GM21529 (cell line): ENCODE measurements at regions not wholly inside any gene's neighbourhood (a gene's known extent, or its start where the extent isn't known, plus 50 kb on each side); places are given as distances from the start of the nearest gene placed in this dataset.
"Not testable (repeated sequence)": the region's sequence is repeated elsewhere in the genome, so short reads cannot be mapped to it uniquely, and the experiment has no call there.

Experiments
- ATAC-seq: cut with Tn5 transposase; IDR thresholded peaks from one replicate; pipeline ENCODE4 v1.9.1; 2021; ENCODE audit not compliant: unreplicated experiment

DNA sequence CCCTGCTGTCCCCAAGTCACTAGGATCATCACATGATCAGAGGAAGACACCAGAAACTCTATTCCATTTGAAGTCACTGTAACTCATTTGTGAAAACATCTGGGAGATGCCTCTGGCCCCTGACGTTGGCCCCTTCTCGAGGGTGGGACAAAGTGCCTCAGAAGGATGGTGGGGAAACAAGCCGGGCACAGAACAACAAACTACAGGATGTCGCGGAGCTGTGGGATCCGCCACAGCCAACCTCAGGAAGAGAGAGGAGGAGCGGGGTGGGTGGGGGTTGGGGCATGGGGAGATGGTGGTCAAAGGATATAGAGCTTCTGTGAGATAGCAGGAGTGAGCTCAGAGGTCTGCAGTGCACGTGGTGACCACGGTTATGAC is 265.6 kb upstream of the TCERG1L start:
- ATAC-seq, result no peak

DNA sequence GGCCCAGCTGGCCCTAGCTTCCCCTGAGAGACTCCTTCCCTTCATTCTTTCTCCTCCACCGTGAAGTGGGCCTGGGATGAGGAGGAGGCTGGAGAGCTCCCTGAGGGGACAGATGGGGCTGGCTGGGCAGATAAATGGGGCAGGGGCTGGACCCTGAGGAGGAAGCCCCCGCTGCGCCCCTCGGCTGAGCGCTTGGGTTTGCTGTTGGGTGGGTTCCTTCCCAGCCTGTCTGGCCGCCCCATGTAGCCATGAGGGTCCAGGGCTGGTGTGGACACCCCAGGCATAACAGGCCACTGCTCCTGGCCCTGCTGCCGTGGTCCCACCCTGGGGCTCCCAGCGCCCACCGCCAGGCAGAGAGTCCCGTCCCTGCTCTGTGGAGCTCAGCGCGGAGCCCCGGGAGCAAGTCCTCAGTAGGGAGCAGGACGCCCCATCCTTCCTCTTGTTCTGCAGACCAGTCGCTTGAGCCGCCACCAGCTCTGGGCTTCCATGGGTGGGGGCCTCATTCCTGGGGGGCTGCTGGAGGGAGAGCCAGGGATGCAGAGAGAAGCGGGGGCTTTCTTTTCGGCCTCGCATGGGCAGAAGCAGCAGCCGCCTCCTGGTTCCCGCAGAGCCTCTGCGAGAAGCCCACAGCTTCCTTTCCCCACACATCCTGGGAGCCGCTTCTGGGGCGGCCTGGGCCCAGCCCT is 266.4 kb upstream of the TCERG1L start:
- no peak for ATAC-seq

DNA sequence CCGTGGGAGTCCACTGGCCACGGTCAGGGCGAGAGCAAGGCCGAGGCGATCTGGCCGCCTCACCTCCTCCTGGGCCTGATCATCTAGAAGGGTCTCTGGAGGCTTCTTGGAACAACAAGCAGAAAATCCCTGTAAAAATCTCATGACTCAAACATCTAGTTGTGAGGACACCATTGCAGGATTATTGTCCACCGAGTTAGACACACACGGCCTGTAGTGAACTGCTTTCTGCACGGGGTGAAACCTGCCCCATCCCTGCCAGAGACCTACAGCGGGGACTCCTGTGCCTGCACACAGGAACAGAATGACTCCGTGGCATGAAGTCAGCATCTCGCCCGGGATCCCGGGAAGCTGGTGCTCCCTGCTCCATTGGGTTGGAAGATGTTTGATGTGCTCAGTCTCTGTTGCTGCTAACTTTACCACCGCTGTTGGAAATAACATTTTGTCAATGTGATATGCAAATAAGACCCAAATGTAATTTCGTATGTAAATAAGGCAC is 267.0 kb upstream of the TCERG1L start:
- no peak for ATAC-seq

DNA sequence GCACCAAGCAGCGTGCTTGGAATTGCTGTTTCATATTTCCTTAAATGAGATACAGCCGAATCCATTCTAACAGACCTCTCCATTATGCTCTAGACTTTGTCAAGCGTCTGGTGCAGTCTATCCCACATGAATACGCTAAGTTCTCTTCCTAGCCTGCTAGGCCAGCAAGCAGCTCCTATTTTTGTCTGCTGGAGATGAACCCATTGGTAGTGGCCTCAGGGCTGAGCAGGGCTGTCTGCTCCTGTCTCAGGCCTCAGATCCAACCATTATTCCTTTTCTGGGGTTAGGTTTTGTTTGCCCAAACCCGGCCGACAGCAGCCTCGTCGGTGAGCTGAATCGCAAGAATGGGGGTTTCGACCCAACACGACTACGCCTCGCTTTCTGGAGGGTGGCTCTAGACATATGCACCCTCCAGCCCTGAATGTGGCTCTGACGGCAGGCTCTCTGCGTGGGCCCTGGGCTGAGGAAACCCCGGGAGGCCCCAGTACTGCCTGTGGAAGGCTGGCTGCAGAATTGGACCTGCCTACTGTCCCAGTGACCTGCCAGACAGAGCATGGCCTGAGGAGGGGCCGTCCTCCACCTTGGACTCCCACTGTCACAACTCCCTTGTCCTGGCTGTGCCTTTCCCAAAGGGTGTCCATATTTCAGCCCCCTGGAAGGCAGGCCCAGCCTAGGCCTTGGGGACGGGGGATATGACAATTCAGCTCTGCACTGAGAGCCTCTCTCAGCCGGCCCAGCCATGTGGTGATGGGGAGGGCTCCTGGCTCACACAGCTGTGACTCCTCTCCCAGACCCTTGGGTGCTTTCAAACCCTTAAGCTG is 267.9 kb upstream of the TCERG1L start:
- ATAC-seq, result no peak

- no peak for ATAC-seq
Measured at GRCh38 chr10:131580076-131580652, 268.6 kb upstream of the TCERG1L start.

DNA sequence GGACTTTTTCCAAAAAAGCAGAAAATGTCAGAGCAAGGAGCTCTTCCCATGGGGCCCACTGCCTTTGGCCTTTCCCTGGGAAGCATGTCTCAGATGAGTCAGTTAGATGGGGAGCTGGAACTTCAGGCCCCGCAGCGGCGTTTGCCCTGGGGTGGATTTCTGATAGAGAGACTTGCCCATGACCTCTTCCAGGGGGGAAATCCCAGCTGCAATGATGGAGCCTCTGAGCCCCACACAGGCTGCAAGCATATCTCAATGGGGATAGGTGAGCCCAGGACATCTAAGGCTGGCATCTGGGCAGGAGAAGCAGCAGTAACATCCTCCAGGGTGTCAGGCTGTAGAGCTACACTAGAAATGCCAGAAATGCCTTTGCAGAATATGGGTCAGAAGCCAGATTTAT is 269.2 kb upstream of the TCERG1L start:
- ATAC-seq, result no peak

GRCh38 chr10:131581547-131581946 is 270.0 kb upstream of the TCERG1L start:
- not testable (repeated sequence) for ATAC-seq

- no peak for ATAC-seq
Measured at GRCh38 chr10:131584287-131584686, 272.8 kb upstream of the TCERG1L start.

DNA sequence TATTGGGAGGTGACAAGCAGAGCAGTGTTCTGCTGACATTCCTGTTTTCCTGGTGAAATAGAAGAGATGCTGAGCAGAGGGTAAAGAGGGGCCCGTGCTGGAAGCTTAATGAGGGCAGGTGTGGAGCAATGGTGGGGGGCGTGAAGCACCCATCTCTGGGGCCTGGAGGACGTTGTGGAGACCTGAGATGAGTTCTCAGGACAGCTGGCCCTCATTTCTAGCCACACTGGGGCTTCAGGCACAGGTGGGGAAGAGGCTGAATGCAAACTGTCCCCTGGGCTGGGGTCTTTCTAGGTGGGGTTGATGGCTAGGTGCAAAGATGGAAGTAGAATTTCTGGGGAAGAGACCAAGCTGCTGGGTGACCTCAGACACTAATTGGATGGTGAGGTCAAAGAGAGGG is 274.2 kb upstream of the TCERG1L start:
- ATAC-seq, result no peak

DNA sequence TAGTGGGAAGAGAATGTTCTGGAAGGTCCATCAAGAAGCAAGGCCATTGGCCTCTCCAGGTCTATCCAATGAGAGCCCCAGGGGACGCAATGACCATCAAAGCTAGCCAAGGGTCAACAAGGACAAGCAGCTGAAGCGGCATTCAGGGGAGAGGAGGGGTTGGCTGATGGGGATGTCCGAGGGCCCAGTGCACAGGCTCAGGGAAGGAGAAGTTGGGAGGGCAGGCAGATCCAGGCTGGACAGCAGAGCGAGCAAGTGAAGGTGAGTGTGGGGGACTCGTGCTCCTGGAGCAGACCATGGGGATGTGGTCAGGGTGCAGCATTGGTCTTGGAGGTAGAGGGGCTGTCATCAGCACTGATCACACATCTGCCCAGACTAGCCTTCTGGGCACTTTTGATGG is 275.4 kb upstream of the TCERG1L start:
- ATAC-seq, result no peak

DNA sequence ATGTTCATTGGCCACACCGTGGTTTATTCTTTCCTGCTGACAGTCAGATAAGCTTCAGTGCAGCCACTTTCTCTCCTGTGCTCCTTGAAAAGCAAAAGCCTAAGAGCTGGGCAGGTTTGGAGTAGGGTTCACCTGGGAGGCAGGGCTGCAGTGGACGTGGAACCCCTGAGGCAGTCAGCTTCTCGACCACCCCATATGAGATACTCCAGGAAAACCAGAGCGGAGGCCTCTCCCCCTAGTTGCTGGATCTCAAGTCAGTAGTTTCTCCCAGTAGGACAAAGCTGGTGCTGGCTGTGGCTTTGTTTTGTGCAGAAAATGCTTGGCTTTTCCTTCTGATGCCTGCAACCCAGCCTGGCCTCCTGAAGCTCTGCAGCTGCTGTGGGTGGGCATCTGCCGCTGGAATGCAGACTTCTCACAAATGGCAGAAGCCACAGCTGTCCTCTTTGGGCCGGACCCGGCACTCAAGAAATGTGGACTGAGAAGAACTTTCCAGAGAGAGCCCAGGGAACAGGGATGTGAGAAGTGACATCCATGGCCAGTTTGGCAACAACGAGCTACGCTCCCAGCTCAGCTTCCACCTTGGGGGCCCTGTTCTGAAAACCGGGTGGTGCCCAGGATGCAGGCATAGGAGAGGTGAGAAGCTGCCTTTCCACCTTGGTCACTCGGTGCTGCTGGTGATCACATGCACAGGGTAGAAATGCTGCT is 276.6 kb upstream of the TCERG1L start:
- no peak for ATAC-seq

DNA sequence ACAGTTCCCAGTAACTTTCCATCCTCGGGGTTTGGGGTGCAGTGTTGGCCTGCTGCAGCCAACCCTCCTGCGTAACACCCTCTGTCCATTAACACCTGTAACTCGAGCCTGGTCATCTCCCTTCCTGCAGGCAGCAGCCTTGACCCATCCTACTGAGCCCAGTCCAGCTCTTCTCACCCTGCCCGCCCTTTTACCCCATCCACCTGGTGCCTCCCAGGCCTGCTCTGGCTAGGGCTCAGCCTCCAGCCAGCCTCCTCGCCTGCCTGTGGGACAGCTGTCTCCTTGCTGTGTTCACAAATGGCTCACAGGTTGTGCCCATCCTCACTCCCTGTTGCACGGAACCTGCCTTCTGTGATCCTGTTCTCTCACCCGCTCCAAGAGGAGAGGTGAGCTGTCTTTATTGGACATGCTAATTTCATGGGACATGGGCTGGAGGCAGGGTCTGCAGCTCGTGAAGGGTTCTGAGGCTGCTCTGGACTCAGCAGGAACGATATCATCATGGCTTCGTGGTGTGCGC is 277.2 kb upstream of the TCERG1L start:
- ATAC-seq, result no peak

DNA sequence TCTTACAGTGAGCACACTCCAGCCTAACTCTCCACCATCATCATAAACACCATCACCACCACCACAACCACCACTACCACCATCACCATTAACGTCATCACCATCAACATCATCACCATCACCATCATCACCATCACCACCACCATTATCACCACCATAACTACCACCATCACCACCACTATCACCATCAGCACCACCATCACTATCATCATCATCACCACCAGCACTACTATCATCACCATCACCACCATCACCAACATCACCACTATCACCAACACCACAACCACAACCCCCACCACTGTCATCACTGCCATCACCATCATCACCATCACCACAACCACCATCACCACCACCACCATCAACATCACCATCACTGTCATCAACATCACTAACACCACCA is 279.0 kb upstream of the TCERG1L start:
- no peak for ATAC-seq

DNA sequence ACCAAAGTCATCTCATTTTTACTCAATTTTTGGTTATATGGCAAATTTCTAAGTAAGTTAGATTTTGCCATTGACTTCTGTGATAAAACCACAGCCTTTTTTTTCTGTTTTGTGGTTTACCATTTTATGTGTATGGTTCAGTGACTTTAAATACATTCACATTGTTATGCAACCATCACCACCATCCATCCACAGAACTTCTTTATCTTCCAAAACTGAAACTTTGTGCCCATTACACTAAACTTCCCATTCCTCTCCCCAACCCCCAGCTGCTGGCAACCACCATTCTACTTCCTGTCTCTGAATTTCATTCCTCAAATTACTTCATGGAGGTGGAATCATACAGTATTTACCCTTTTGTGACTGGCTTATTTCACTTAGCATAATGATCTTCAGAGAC is 280.4 kb upstream of the TCERG1L start:
- no peak for ATAC-seq

DNA sequence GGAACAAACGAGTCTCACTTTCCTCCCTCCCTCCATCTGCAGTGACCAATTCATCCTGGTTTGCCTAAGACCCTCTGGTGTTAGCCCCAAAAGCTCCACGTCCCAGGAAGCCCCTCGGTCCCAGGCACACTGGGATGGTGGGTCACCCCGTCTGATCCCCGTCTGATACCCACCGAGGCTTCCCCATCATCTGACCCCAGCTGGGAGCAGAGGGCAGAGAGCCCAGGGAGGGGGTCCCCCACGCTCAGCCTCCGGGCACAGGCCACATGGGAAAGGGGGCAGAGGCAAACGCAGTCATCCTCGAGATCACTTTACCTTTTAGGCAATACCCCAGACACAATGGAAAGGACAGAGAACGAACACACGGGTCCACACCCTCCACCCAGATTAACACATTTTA is 291.6 kb upstream of the PPP2R2D start:
- ATAC-seq, result no peak

DNA sequence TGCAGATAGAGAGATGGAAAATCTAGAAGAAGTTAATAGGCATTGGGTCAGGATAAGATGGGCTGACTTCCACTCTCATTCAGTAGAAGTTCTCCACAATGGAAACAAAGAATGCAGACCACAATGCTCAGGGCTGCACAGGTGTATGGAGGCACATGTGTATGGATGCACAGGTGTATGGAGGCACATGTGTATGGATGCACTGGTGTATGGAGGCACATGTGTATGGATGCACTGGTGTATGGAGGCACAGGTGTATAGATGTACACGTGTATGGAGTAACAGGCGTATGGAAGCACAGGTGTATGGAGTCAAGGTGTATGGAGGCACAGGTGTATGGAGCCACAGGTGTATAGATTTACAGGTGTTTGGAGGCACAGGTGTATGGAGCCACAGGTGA is 285.7 kb upstream of the PPP2R2D start:
- no peak for ATAC-seq

GRCh38 chr10:131616040-131616439 is 284.8 kb upstream of the PPP2R2D start:
- ATAC-seq, result no peak

DNA sequence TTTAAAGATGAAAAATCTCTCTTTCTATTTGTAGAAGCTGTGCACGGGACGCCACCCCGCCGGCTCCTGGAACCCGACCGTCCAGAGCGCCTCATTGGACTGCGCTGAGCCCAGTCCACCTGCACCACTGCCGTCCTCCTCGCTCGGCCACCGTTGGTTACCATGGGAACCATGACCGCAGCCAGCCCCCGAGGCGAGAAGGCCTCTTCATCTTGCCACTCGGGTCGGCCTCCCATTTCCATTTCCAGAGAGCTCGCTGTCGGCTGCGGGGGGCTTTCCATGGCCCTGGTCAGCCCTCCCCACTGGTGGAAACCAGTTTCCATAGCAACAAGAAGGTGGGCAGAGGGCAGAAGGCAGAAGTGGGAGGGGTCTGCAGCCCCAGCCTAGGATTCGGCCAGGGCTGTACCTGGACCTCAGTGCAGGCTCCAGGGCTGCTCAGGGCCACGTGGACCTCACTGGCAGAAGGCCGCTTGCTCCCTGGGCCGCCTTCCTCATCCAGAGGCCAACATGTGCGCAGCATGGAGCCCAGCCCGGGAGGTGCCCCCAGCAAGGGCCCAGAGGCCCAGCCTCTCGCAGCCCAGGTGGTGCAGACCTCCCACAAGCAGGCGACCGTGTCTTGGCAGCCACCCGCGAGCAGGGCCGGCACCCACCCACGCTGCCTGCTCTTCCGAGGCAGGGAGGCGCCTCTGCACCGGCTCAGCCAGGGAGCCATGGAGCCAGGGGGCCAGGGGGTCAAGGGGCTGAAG is 283.5 kb upstream of the PPP2R2D start:
- ATAC-seq, result no peak

DNA sequence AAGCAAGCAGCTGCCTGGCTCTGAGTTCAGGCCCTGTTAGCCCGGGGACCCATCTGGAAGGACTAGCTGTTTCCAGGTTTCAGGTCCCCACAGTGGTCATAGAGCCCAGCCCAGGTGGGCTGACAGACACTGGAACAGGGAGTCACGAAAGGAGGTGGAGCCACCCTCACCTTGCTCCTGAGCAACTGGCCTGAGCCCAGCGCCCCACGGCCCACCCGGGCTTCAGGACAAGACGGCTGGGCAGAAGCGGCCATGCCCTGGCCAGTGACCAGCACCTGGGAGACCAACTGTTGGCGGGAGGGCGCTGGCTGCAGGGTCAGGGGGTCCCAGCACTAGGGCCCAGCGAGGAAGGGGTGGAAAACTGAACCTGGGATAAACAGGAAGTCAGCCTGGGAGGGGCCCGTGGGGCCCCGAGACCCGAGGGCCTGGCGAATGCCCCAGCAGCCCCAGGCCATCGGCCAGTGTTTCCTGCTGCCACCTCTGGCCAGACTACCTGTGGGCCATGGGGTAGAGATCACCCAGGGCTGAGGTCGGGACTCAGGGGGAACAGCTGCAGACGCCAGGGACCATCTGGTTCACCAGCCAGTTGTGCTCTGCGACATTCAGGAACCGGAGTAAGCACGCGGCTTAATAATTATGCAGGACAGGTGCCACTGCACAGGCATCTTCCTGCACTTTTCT is 282.1 kb upstream of the PPP2R2D start:
- no peak for ATAC-seq

GRCh38 chr10:131620314-131620713 is 280.5 kb upstream of the PPP2R2D start:
- no peak for ATAC-seq
